HEK293T (cell line): ENCODE measurements at regions not wholly inside any gene's neighbourhood (a gene's known extent, or its start where the extent isn't known, plus 50 kb on each side); places are given as distances from the start of the nearest gene placed in this dataset.

Source experiments
- ARNT ChIP-seq: fragments of 450-650 bp; IDR thresholded peaks from 2 replicates; pipeline ENCODE4 v1.6.1; 2017; ENCODE audit warnings: mild to moderate bottlenecking
- BHLHE40 ChIP-seq: fragments of 450-650 bp; IDR thresholded peaks from 2 replicates; pipeline ENCODE4 v1.6.1; 2016; ENCODE audit warnings: mild to moderate bottlenecking, moderate library complexity, borderline replicate concordance
- CTBP1 ChIP-seq: fragments of 450-650 bp; IDR thresholded peaks from 2 replicates; pipeline ENCODE4 v1.6.1; 2016; ENCODE audit warnings: borderline replicate concordance
- ELF4 ChIP-seq: fragments of 450-650 bp; IDR thresholded peaks from 2 replicates; pipeline ENCODE4 v1.6.1; 2017; ENCODE audit warnings: antibody characterized with exemption
- FOXM1 ChIP-seq: fragments of 450-650 bp; IDR thresholded peaks from 2 replicates; pipeline ENCODE4 v1.6.1; 2017; ENCODE audit warnings: mild to moderate bottlenecking, borderline replicate concordance
- HDGF ChIP-seq: fragments of 450-650 bp; IDR thresholded peaks from 2 replicates; pipeline ENCODE4 v1.6.1; 2017; ENCODE audit warnings: antibody characterized with exemption, borderline replicate concordance
- NFRKB ChIP-seq: fragments of 450-650 bp; IDR thresholded peaks from 2 replicates; pipeline ENCODE4 v1.6.1; 2016; ENCODE audit warnings: mild to moderate bottlenecking, moderate library complexity
- SP1 ChIP-seq: fragments of 450-650 bp; IDR thresholded peaks from 2 replicates; pipeline ENCODE4 v1.6.1; 2017

DNA sequence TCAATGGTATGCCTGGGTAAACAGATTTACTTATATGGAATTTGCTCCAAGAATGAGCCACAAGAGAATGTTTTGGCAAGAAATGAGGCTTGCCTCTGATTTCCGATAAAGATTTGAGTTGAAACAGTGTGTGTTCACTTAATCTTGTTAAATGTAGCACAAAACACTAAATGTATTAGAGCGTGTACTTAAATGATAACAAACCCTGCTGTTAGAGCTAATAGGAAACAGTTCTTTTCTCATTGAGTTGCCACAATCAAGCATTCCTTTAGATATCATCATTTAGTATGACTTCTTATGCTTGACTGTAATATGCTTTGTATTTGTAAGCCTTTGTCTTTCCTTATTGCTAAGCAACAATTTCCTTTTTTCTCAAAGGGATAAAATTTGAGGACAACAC is 353.6 kb upstream of the ZNF717 start:
- TF ChIP-seq NFRKB (no peak), ARNT (no peak), ELF4 (no peak), SP1 (no peak), HDGF (no peak), CTBP1 (no peak), FOXM1 (no peak), BHLHE40 (no peak)
